GM12892 (cell line): ENCODE measurements at regions not wholly inside any gene's neighbourhood (a gene's known extent, or its start where the extent isn't known, plus 50 kb on each side); places are given as distances from the start of the nearest gene placed in this dataset.

Source experiments
- POLR2A ChIP-seq: IDR thresholded peaks from 2 replicates; pipeline ENCODE4 v1.6.1; 2011; ENCODE audit warnings: low read depth, low read length, control low read depth
- POLR2AphosphoS5 ChIP-seq: IDR thresholded peaks from 2 replicates; pipeline ENCODE4 v1.6.1; 2011; ENCODE audit warnings: low read depth, low read length, control low read depth
- TAF1 ChIP-seq: IDR thresholded peaks from 2 replicates; pipeline ENCODE4 v1.6.1; 2011; ENCODE audit warnings: low read depth, mild to moderate bottlenecking, control low read depth, low read length, borderline replicate concordance

DNA sequence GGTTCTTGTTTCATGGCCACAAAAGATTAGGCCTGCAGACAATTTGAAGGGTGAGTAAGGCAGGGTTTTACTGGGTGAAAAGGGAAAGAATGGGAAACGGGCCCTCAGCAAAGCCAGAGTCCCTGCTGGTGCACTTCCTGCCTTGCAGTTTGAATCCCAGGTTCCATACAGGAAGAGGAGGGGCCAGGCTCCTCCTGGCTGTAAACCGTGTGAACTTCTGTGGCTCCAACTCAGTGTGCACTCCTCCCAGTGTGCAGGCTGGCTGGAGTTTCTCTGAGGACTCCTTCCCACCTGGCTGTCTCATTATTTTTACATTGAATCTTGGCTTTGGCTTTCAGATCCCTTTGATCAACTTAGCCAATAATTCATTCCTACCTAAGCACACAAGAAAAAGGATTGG is 367.1 kb upstream of the KLF4 start:
- TF ChIP-seq POLR2A (no peak), POLR2AphosphoS5 (no peak), TAF1 (no peak)
